MM.1S (cell line): ENCODE measurements at regions not wholly inside any gene's neighbourhood (a gene's known extent, or its start where the extent isn't known, plus 50 kb on each side); places are given as distances from the start of the nearest gene placed in this dataset.

ENCODE experiments used
- EZH2 ChIP-seq: fragments of 300-600 bp; sonication (generic); optimal IDR thresholded peaks from 2 replicates; pipeline ENCODE3; 2017; ENCODE audit warnings: low read depth, mild to moderate bottlenecking, antibody characterized with exemption, low read length, mixed read lengths
- EZH2phosphoT487 ChIP-seq: fragments of 300-600 bp; sonication (generic); IDR thresholded peaks from 2 replicates; pipeline ENCODE4 v1.6.1; 2018; ENCODE audit warnings: antibody characterized with exemption, low read length
- TF ChIP-seq, protein P1 (sequence below): fragments of 300-600 bp; sonication (generic); IDR thresholded peaks from 2 replicates; pipeline ENCODE4 v1.5.1; 2016; ENCODE audit warnings: antibody characterized with exemption, low read length, mixed read lengths

DNA sequence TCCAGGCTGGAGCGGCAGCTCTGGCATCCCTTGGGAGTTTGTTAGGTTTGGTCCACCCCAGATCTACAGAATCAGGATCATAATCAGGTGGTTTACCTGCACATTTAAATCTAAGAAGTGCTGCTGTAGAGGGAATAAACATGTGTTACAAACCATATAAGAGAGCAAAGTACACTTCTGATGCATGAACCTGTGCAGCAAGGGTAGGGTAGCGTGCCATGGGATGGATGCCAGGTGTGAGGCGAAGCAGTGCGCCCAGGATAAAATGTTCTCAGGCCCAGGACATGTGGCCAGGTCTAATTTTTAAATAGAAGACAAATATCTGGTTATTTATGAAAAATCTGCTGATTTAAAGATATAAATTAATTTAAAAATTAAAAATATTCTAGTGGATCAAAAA is 308.8 kb upstream of the USP24 start:
- TF ChIP-seq EZH2 (no peak), EZH2phosphoT487 (no peak)
- TF ChIP-seq, protein P1, sequence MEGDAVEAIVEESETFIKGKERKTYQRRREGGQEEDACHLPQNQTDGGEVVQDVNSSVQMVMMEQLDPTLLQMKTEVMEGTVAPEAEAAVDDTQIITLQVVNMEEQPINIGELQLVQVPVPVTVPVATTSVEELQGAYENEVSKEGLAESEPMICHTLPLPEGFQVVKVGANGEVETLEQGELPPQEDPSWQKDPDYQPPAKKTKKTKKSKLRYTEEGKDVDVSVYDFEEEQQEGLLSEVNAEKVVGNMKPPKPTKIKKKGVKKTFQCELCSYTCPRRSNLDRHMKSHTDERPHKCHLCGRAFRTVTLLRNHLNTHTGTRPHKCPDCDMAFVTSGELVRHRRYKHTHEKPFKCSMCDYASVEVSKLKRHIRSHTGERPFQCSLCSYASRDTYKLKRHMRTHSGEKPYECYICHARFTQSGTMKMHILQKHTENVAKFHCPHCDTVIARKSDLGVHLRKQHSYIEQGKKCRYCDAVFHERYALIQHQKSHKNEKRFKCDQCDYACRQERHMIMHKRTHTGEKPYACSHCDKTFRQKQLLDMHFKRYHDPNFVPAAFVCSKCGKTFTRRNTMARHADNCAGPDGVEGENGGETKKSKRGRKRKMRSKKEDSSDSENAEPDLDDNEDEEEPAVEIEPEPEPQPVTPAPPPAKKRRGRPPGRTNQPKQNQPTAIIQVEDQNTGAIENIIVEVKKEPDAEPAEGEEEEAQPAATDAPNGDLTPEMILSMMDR = no peak
